H9 (cell line): ENCODE measurements at regions not wholly inside any gene's neighbourhood (a gene's known extent, or its start where the extent isn't known, plus 50 kb on each side); places are given as distances from the start of the nearest gene placed in this dataset.

ENCODE experiments used
- DNase-seq: peaks from one replicate; pipeline ENCODE4 v3.0.0-alpha.2; 2017
- H2AFZ ChIP-seq: one replicate; pipeline ENCODE4 v1.6.1; 2013; ENCODE audit warnings: mild to moderate bottlenecking, low read length, control low read depth, moderate library complexity
- H2AK5ac ChIP-seq: 2 replicates; pipeline ENCODE4 v1.6.1; 2013; ENCODE audit warnings: low read length, control low read depth, mixed read lengths; ENCODE audit not compliant: insufficient read length
- H2BK120ac ChIP-seq: one replicate; pipeline ENCODE4 v1.6.1; 2013; ENCODE audit warnings: low read depth, mild to moderate bottlenecking, low read length, control low read depth, inconsistent platforms; ENCODE audit not compliant: poor library complexity, severe bottlenecking
- H2BK12ac ChIP-seq: 2 replicates; pipeline ENCODE4 v1.6.1; 2013; ENCODE audit warnings: low read length, control low read depth, mixed read lengths, low read depth; ENCODE audit not compliant: insufficient read length
- H2BK15ac ChIP-seq: 2 replicates; pipeline ENCODE4 v1.6.1; 2013; ENCODE audit warnings: low read depth, low read length, control low read depth
- H2BK20ac ChIP-seq: one replicate; pipeline ENCODE4 v1.6.1; 2013; ENCODE audit warnings: low read depth, mild to moderate bottlenecking, low read length, control low read depth, inconsistent platforms; ENCODE audit not compliant: poor library complexity, severe bottlenecking
- H2BK5ac ChIP-seq: 2 replicates; pipeline ENCODE4 v1.6.1; 2013; ENCODE audit warnings: low read length, control low read depth, mixed read lengths; ENCODE audit not compliant: insufficient read length
- H3K14ac ChIP-seq: 2 replicates; pipeline ENCODE4 v1.6.1; 2013; ENCODE audit warnings: low read length, control low read depth; ENCODE audit not compliant: insufficient read depth
- H3K18ac ChIP-seq: 2 replicates; pipeline ENCODE4 v1.6.1; 2013; ENCODE audit warnings: low read depth, mild to moderate bottlenecking, mixed read lengths, low read length, control low read depth; ENCODE audit not compliant: insufficient read length
- H3K23ac ChIP-seq: 2 replicates; pipeline ENCODE4 v1.6.1; 2013; ENCODE audit warnings: low read length, control low read depth, mixed read lengths, low read depth; ENCODE audit not compliant: insufficient read length
- H3K23me2 ChIP-seq: 2 replicates; pipeline ENCODE4 v1.6.1; 2013; ENCODE audit warnings: low read depth, mild to moderate bottlenecking, mixed read lengths, low read length, control low read depth; ENCODE audit not compliant: insufficient read length, poor library complexity, severe bottlenecking
- H3K27ac ChIP-seq: 2 replicates; pipeline ENCODE4 v1.5.1; 2013; ENCODE audit warnings: low read length, control low read depth, mixed read lengths, low read depth; ENCODE audit not compliant: insufficient read length
- H3K27me3 ChIP-seq: 2 replicates; pipeline ENCODE4 v1.6.1; 2013; ENCODE audit warnings: low read length, control low read depth, inconsistent platforms; ENCODE audit not compliant: insufficient read depth
- H3K4ac ChIP-seq: 2 replicates; pipeline ENCODE4 v1.6.1; 2013; ENCODE audit warnings: low read depth, mild to moderate bottlenecking, control low read depth, inconsistent platforms, low read length, moderate library complexity
- H3K4me1 ChIP-seq: 2 replicates; pipeline ENCODE4 v1.6.1; 2013; ENCODE audit warnings: low read length, control low read depth, inconsistent platforms; ENCODE audit not compliant: insufficient read depth
- H3K4me2 ChIP-seq: 2 replicates; pipeline ENCODE4 v1.6.1; 2013; ENCODE audit warnings: low read length, control low read depth, mixed read lengths; ENCODE audit not compliant: insufficient read length, insufficient read depth
- H3K56ac ChIP-seq: 2 replicates; pipeline ENCODE4 v1.6.1; 2013; ENCODE audit warnings: low read depth, mild to moderate bottlenecking, mixed read lengths, low read length, control low read depth; ENCODE audit not compliant: insufficient read length
- H3K79me1 ChIP-seq: 2 replicates; pipeline ENCODE4 v1.6.1; 2013; ENCODE audit warnings: low read depth, mild to moderate bottlenecking, moderate library complexity, low read length, control low read depth, inconsistent platforms; ENCODE audit not compliant: insufficient read depth, poor library complexity, severe bottlenecking
- H3K79me2 ChIP-seq: 2 replicates; pipeline ENCODE4 v1.6.1; 2013; ENCODE audit warnings: low read length, control low read depth, inconsistent platforms; ENCODE audit not compliant: insufficient read depth
- H3K9ac ChIP-seq: 2 replicates; pipeline ENCODE4 v1.6.1; 2013; ENCODE audit warnings: low read length, control low read depth, mixed read lengths; ENCODE audit not compliant: insufficient read length; ENCODE audit errors: extremely low read depth
- H3K9me3 ChIP-seq: one replicate; pipeline ENCODE4 v1.6.1; 2013; ENCODE audit warnings: low read depth, low read length, inconsistent platforms; ENCODE audit not compliant: control insufficient read depth
- H3T11ph ChIP-seq: one replicate; pipeline ENCODE4 v1.6.1; 2013; ENCODE audit warnings: mild to moderate bottlenecking, low read length, control low read depth, inconsistent platforms
- H4K20me1 ChIP-seq: one replicate; pipeline ENCODE4 v1.6.1; 2013; ENCODE audit not compliant: control insufficient read depth, insufficient read length, insufficient read depth
- H4K5ac ChIP-seq: 2 replicates; pipeline ENCODE4 v1.6.1; 2013; ENCODE audit warnings: low read depth, mild to moderate bottlenecking, mixed read lengths, low read length, control low read depth; ENCODE audit not compliant: insufficient read length
- H4K8ac ChIP-seq: replicated peaks from 2 replicates; pipeline ENCODE4 v1.6.1; 2013; ENCODE audit warnings: low read length, control low read depth, mixed read lengths, low read depth; ENCODE audit not compliant: insufficient read length
- H4K91ac ChIP-seq: 2 replicates; pipeline ENCODE4 v1.6.1; 2013; ENCODE audit warnings: low read depth, mild to moderate bottlenecking, moderate library complexity, mixed read lengths, low read length, control low read depth; ENCODE audit not compliant: insufficient read length
- H3K27ac Mint-ChIP-seq, 3 experiments: 2 replicates in 2 of 3; 3 replicates in 1 of 3; pipeline ENCODE4 v1.8.0; 2020 to 2021; ENCODE audit warnings: mixed read lengths in 3 of 3, mild to moderate bottlenecking in 1 of 3, moderate library complexity in 1 of 3
- H3K27me3 Mint-ChIP-seq: 2 replicates; pipeline ENCODE4 v1.8.0; 2021; ENCODE audit warnings: low read depth, mild to moderate bottlenecking, moderate library complexity, mixed read lengths
- H3K36me3 Mint-ChIP-seq, 3 experiments: 2 replicates in 2 of 3; 3 replicates in 1 of 3; pipeline ENCODE4 v1.8.0; 2020 to 2021; ENCODE audit warnings: low read depth in 3 of 3, mixed read lengths in 3 of 3; ENCODE audit not compliant: insufficient read depth in 1 of 3
- H3K4me1 Mint-ChIP-seq, 2 experiments: 2 replicates each; pipeline ENCODE4 v1.8.0; 2020; ENCODE audit warnings: mixed read lengths in 2 of 2
- H3K4me3 Mint-ChIP-seq, 2 experiments: 2 replicates in 1 of 2; 3 replicates in 1 of 2; pipeline ENCODE4 v1.8.0; 2020 to 2021; ENCODE audit warnings: mild to moderate bottlenecking in 2 of 2, mixed read lengths in 2 of 2, moderate library complexity in 1 of 2
- H3K9me3 Mint-ChIP-seq, 2 experiments: 2 replicates in 1 of 2; 3 replicates in 1 of 2; pipeline ENCODE4 v1.8.0; 2020; ENCODE audit warnings: mild to moderate bottlenecking in 2 of 2, mixed read lengths in 2 of 2, moderate library complexity in 1 of 2
- CTCF ChIP-seq: fragments of 200-600 bp; sonication (generic); conservative IDR thresholded peaks from 3 replicates; pipeline ENCODE4 v1.8.0; 2021; ENCODE audit warnings: antibody characterized with exemption, mild to moderate bottlenecking
- WGBS: extraction: QIAGEN DNeasy Blood & Tissue Kit; methylation state at CpG from one replicate; pipeline ENCODE4 v1.1.7; 2013; ENCODE audit warnings: missing lambda C conversion rate, low lambda C conversion rate, mixed read lengths; ENCODE audit not compliant: insufficient read length; ENCODE audit errors: extremely low coverage; 5-methylcytosine and 5-hydroxymethylcytosine counted together

GRCh38 chr7:118731854-118732253, 507.4 kb downstream of the ANKRD7 start:
- H3K4ac ChIP-seq: no peak overlapping the region
- H3K79me1 ChIP-seq: no peaks in the 10 kb centered on the region
- no peak overlapping the region for H2BK120ac ChIP-seq
- H4K20me1 ChIP-seq: no peaks in the 10 kb centered on the region
- no peak overlapping the region for H3K18ac ChIP-seq
- Mint-ChIP-seq H3K27me3 (no peaks in the 10 kb centered on the region), H3K27ac (peak overlapping the region in 1 of 3 experiments; percentile 81; a peak in 1 of 7 replicates), H3K4me3 (no peak overlapping the region), H3K4me1 (peaks cover 2 to 4% of the 10 kb centered on the region in 2 experiments; a peak in 3 of 4 replicates), H3K9me3 (no peaks in the 10 kb centered on the region; a peak in 1 of 5 replicates), H3K36me3 (0 out of 7 replicates have a peak, but pooled peaks cover 0 to 2% (median 0%) of the 10 kb centered on the region in 3 experiments)
- H2BK20ac ChIP-seq: no peak overlapping the region
- no peak overlapping the region for H3K9ac ChIP-seq
- H3K56ac ChIP-seq: no peak overlapping the region
- no peak overlapping the region for H3K14ac ChIP-seq
- no peak overlapping the region for H3K27ac ChIP-seq
- H3T11ph ChIP-seq: no peak overlapping the region
- TF ChIP-seq CTCF: no peak
- no peaks in the 10 kb centered on the region for H3K23me2 ChIP-seq
- H2AFZ ChIP-seq: no peak overlapping the region
- no peak overlapping the region for H3K23ac ChIP-seq
- no peaks in the 10 kb centered on the region for H3K4me1 ChIP-seq
- H4K91ac ChIP-seq: no peak overlapping the region
- H4K8ac ChIP-seq: no peak overlapping the region
- no peak overlapping the region for H2AK5ac ChIP-seq
- H4K5ac ChIP-seq: no peak overlapping the region
- H2BK5ac ChIP-seq: no peak overlapping the region
- no peaks in the 10 kb centered on the region for H3K9me3 ChIP-seq
- no peaks in the 10 kb centered on the region for H3K79me2 ChIP-seq
- DNase-seq: no peak
- WGBS: no CpG with 5 or more reads among the region's 2 CpGs
- H3K4me2 ChIP-seq: no peak overlapping the region
- no peak overlapping the region for H2BK12ac ChIP-seq
- no peaks in the 10 kb centered on the region for H3K27me3 ChIP-seq
- H2BK15ac ChIP-seq: no peak overlapping the region
